Ishikawa (cell line): ENCODE measurements at regions not wholly inside any gene's neighbourhood (a gene's known extent, or its start where the extent isn't known, plus 50 kb on each side); places are given as distances from the start of the nearest gene placed in this dataset.

Experiments
- CEBPB ChIP-seq: IDR thresholded peaks from 2 replicates; pipeline ENCODE4 v1.6.1; 2012
- CREB1 ChIP-seq: IDR thresholded peaks from 2 replicates; pipeline ENCODE4 v1.6.1; 2012; ENCODE audit warnings: low read depth
- EGR1 ChIP-seq: IDR thresholded peaks from 2 replicates; pipeline ENCODE4 v1.6.1; 2012
- EP300 ChIP-seq: IDR thresholded peaks from 2 replicates; pipeline ENCODE4 v1.6.1; 2012; ENCODE audit warnings: borderline replicate concordance
- FOXM1 ChIP-seq: IDR thresholded peaks from 2 replicates; pipeline ENCODE4 v1.6.1; 2012; ENCODE audit warnings: low read depth, borderline replicate concordance
- MAX ChIP-seq: IDR thresholded peaks from 2 replicates; pipeline ENCODE4 v1.6.1; 2012
- NFIC ChIP-seq: IDR thresholded peaks from 2 replicates; pipeline ENCODE4 v1.6.1; 2012
- RAD21 ChIP-seq: IDR thresholded peaks from 2 replicates; pipeline ENCODE4 v1.6.1; 2012; ENCODE audit warnings: low read depth
- REST ChIP-seq: IDR thresholded peaks from 2 replicates; pipeline ENCODE4 v1.6.1; 2012; ENCODE audit warnings: low read depth, mild to moderate bottlenecking
- TAF1 ChIP-seq: IDR thresholded peaks from 2 replicates; pipeline ENCODE4 v1.6.1; 2012; ENCODE audit warnings: low read depth, mild to moderate bottlenecking
- TCF12 ChIP-seq: IDR thresholded peaks from 2 replicates; pipeline ENCODE4 v1.6.1; 2012; ENCODE audit warnings: low read depth
- TEAD4 ChIP-seq: IDR thresholded peaks from 2 replicates; pipeline ENCODE4 v1.6.1; 2012
- USF1 ChIP-seq: IDR thresholded peaks from 2 replicates; pipeline ENCODE4 v1.6.1; 2012
- YY1 ChIP-seq: IDR thresholded peaks from 2 replicates; pipeline ENCODE4 v1.6.1; 2012; ENCODE audit warnings: low read depth
- ZBTB7A ChIP-seq: IDR thresholded peaks from 2 replicates; pipeline ENCODE4 v1.6.1; 2012; ENCODE audit warnings: low read depth

- TF ChIP-seq ZBTB7A (no peak), CEBPB (no peak), TCF12 (no peak), FOXM1 (no peak), REST (no peak), NFIC (no peak), USF1 (no peak), TEAD4 (no peak), MAX (no peak)
Observed at GRCh38 chr3:151935446-151935845, 62.0 kb downstream of the SUCNR1 start.

- TF ChIP-seq MAX (no peak), TCF12 (no peak), REST (no peak), RAD21 (no peak), NFIC (no peak), EGR1 (no peak), TEAD4 (no peak), TAF1 (no peak), FOXM1 (no peak), CEBPB (no peak), EP300 (no peak), ZBTB7A (no peak), USF1 (no peak), YY1 (no peak), CREB1 (no peak)
Observed at GRCh38 chr3:151940481-151940880, 67.0 kb downstream of the SUCNR1 start.

- TF ChIP-seq CEBPB (no peak), TEAD4 (no peak), FOXM1 (no peak), YY1 (no peak), USF1 (no peak), ZBTB7A (no peak), EP300 (no peak), TCF12 (no peak), NFIC (no peak), RAD21 (no peak), MAX (no peak), CREB1 (no peak), TAF1 (no peak), REST (no peak), EGR1 (no peak)
Observed at GRCh38 chr3:151943539-151943938, 70.1 kb downstream of the SUCNR1 start.

GRCh38 chr3:151944356-151944755, 70.9 kb downstream of the SUCNR1 start:
- TF ChIP-seq MAX (no peak), YY1 (no peak), CREB1 (no peak), EP300 (no peak), USF1 (no peak), TEAD4 (no peak), REST (no peak), ZBTB7A (no peak), TCF12 (no peak), FOXM1 (no peak), NFIC (no peak), CEBPB (no peak), RAD21 (no peak), TAF1 (no peak), EGR1 (no peak)
